ENCODE measurements at regions not wholly inside any gene's neighbourhood (a gene's known extent, or its start where the extent isn't known, plus 50 kb on each side); places are given as distances from the start of the nearest gene placed in this dataset.

GRCh38 chr1:63135174-63135512, 187.2 kb upstream of the FOXD3 start:
- WGBS, 3 donors = 80 to 86% (median 81%) methylated on average over 2 of the region's 2 CpGs
- no peaks in the 10 kb centered on the region for H3K9me3 ChIP-seq
- no peak for DNase-seq
- no peaks in the 10 kb centered on the region for H3K36me3 ChIP-seq
- H3K27me3 ChIP-seq = no peaks in the 10 kb centered on the region
- H3K4me1 ChIP-seq (ENCODE audit: insufficient read depth) = no peaks in the 10 kb centered on the region
- no peak overlapping the region for H3K27ac ChIP-seq
- H3K4me3 ChIP-seq = no peak overlapping the region
- TF ChIP-seq EP300 (IDR thresholded peaks at IDR 0.05) (no peak), POLR2A (IDR thresholded peaks at IDR 0.05) (no peak), CTCF (IDR thresholded peaks at IDR 0.05) (no peak)
- intact Hi-C loops (cut with DNase I) = no loop called here

GRCh38 chr1:63135801-63136200, 186.6 kb upstream of the FOXD3 start:
- WGBS, 3 donors = 91 to 100% (median 97%) methylated on average over 1 of the region's 1 CpG
- Histone ChIP-seq H3K4me3 (no peak overlapping the region), H3K9me3 (no peaks in the 10 kb centered on the region), H3K27ac (no peak overlapping the region), H3K36me3 (no peaks in the 10 kb centered on the region), H3K4me1 (ENCODE audit: insufficient read depth) (no peaks in the 10 kb centered on the region), H3K27me3 (no peaks in the 10 kb centered on the region)
- intact Hi-C loops (cut with DNase I) = no loop called here
- DNase-seq = no peak
- TF ChIP-seq CTCF (IDR thresholded peaks at IDR 0.05) (no peak), POLR2A (IDR thresholded peaks at IDR 0.05) (no peak), EP300 (IDR thresholded peaks at IDR 0.05) (no peak)

GRCh38 chr1:63142001-63142400, 180.4 kb upstream of the FOXD3 start:
- no peak overlapping the region for H3K27ac ChIP-seq
- no peaks in the 10 kb centered on the region for H3K4me1 ChIP-seq (ENCODE audit: insufficient read depth)
- no peak for DNase-seq
- WGBS, 3 donors = 88 to 94% (median 89%) methylated on average over 5 of the region's 5 CpGs
- no peaks in the 10 kb centered on the region for H3K27me3 ChIP-seq
- no peaks in the 10 kb centered on the region for H3K9me3 ChIP-seq
- no peak overlapping the region for H3K4me3 ChIP-seq
- H3K36me3 ChIP-seq = no peaks in the 10 kb centered on the region
- intact Hi-C loops (cut with DNase I) = no loop called here
- no peak for TF ChIP-seq EP300 (IDR thresholded peaks at IDR 0.05)
- no peak for TF ChIP-seq CTCF (IDR thresholded peaks at IDR 0.05)
- TF ChIP-seq POLR2A (IDR thresholded peaks at IDR 0.05) = no peak

- no peaks in the 10 kb centered on the region for H3K36me3 ChIP-seq
- H3K4me1 ChIP-seq (ENCODE audit: insufficient read depth) = no peaks in the 10 kb centered on the region
- DNase-seq = no peak
- H3K27ac ChIP-seq = no peak overlapping the region
- no peaks in the 10 kb centered on the region for H3K27me3 ChIP-seq
- no peak overlapping the region for H3K4me3 ChIP-seq
- intact Hi-C loops (cut with DNase I) = no loop called here
- no peaks in the 10 kb centered on the region for H3K9me3 ChIP-seq
- TF ChIP-seq EP300 (IDR thresholded peaks at IDR 0.05) (no peak), CTCF (IDR thresholded peaks at IDR 0.05) (no peak), POLR2A (IDR thresholded peaks at IDR 0.05) (no peak)
Observed at GRCh38 chr1:63143482-63143881, 178.9 kb upstream of the FOXD3 start.

- 83 to 96% (median 94%) methylated on average over 3 of the region's 3 CpGs for WGBS, 3 donors
- intact Hi-C loops (cut with DNase I) = no loop called here
- H3K9me3 ChIP-seq = no peaks in the 10 kb centered on the region
Observed at GRCh38 chr1:63147783-63148182, 174.6 kb upstream of the FOXD3 start.

More at GRCh38 chr1:63147783-63148182, 174.6 kb upstream of the FOXD3 start:
- Histone ChIP-seq H3K4me1 (ENCODE audit: insufficient read depth) (no peaks in the 10 kb centered on the region), H3K4me3 (no peak overlapping the region), H3K27me3 (no peaks in the 10 kb centered on the region), H3K36me3 (no peaks in the 10 kb centered on the region), H3K27ac (no peak overlapping the region)
- no peak for DNase-seq
- TF ChIP-seq EP300 (IDR thresholded peaks at IDR 0.05) = no peak
- no peak for TF ChIP-seq POLR2A (IDR thresholded peaks at IDR 0.05)
- TF ChIP-seq CTCF (IDR thresholded peaks at IDR 0.05) = no peak
